Astrocyte of the hippocampus (primary cell): ENCODE measurements at regions not wholly inside any gene's neighbourhood (a gene's known extent, or its start where the extent isn't known, plus 50 kb on each side); places are given as distances from the start of the nearest gene placed in this dataset.
A peak's percentile ranks its signal among the peaks of the same experiment; 100 is the strongest.

ENCODE experiments used
- DNase-seq: peaks from one replicate; pipeline ENCODE4 v3.0.0; 2011; ENCODE audit warnings: low read depth, low spot score

GRCh38 chr4:117326091-117326490, 240.7 kb upstream of the TRAM1L1 start:
- no peak for DNase-seq

- DNase-seq: no peak
Observed at GRCh38 chr4:117327491-117327890, 242.1 kb upstream of the TRAM1L1 start.

- no peak for DNase-seq
Observed at GRCh38 chr4:117328333-117328732, 243.0 kb upstream of the TRAM1L1 start.

- no peak for DNase-seq
Observed at GRCh38 chr4:117331817-117332216, 246.4 kb upstream of the TRAM1L1 start.

GRCh38 chr4:117334451-117335188, 249.2 kb upstream of the TRAM1L1 start:
- DNase-seq: no peak

GRCh38 chr4:117357437-117357836, 272.1 kb upstream of the TRAM1L1 start:
- DNase-seq: no peak

GRCh38 chr4:117357866-117358265, 272.5 kb upstream of the TRAM1L1 start:
- DNase-seq: no peak

- DNase-seq: no peak
Observed at GRCh38 chr4:117370944-117371668, 285.7 kb upstream of the TRAM1L1 start.

- DNase-seq: no peak
Observed at GRCh38 chr4:117375101-117375500, 289.7 kb upstream of the TRAM1L1 start.

- no peak for DNase-seq
Observed at GRCh38 chr4:117376692-117377091, 291.3 kb upstream of the TRAM1L1 start.

GRCh38 chr4:117378942-117379341, 293.6 kb upstream of the TRAM1L1 start:
- no peak for DNase-seq

- DNase-seq: no peak
Observed at GRCh38 chr4:117383468-117383867, 298.1 kb upstream of the TRAM1L1 start.

GRCh38 chr4:117385526-117385925, 300.1 kb upstream of the TRAM1L1 start:
- peak; percentile 13 for DNase-seq

- DNase-seq: no peak
Observed at GRCh38 chr4:117387072-117387471, 301.7 kb upstream of the TRAM1L1 start.

GRCh38 chr4:117400039-117400835, 314.9 kb upstream of the TRAM1L1 start:
- peak; percentile 82 for DNase-seq

- no peak for DNase-seq
Observed at GRCh38 chr4:117412661-117413060, 327.3 kb upstream of the TRAM1L1 start.

- peak; percentile 15 for DNase-seq
Observed at GRCh38 chr4:117417856-117418255, 332.5 kb upstream of the TRAM1L1 start.

- no peak for DNase-seq
Observed at GRCh38 chr4:117420948-117421347, 335.6 kb upstream of the TRAM1L1 start.

- no peak for DNase-seq
Observed at GRCh38 chr4:117421706-117422105, 336.3 kb upstream of the TRAM1L1 start.

GRCh38 chr4:117422297-117422696, 336.9 kb upstream of the TRAM1L1 start:
- no peak for DNase-seq

- no peak for DNase-seq
Observed at GRCh38 chr4:117425636-117426035, 340.3 kb upstream of the TRAM1L1 start.

- no peak for DNase-seq
Observed at GRCh38 chr4:117428536-117428935, 343.2 kb upstream of the TRAM1L1 start.
